ENCODE measurements at regions not wholly inside any gene's neighbourhood (a gene's known extent, or its start where the extent isn't known, plus 50 kb on each side); places are given as distances from the start of the nearest gene placed in this dataset.

GRCh38 chr9:86756576-86757381, 190.5 kb downstream of the GAS1 start:
- DNase-seq: no peak

GRCh38 chr9:86755561-86755941, 191.8 kb downstream of the GAS1 start:
- DNase-seq: no peak

DNA sequence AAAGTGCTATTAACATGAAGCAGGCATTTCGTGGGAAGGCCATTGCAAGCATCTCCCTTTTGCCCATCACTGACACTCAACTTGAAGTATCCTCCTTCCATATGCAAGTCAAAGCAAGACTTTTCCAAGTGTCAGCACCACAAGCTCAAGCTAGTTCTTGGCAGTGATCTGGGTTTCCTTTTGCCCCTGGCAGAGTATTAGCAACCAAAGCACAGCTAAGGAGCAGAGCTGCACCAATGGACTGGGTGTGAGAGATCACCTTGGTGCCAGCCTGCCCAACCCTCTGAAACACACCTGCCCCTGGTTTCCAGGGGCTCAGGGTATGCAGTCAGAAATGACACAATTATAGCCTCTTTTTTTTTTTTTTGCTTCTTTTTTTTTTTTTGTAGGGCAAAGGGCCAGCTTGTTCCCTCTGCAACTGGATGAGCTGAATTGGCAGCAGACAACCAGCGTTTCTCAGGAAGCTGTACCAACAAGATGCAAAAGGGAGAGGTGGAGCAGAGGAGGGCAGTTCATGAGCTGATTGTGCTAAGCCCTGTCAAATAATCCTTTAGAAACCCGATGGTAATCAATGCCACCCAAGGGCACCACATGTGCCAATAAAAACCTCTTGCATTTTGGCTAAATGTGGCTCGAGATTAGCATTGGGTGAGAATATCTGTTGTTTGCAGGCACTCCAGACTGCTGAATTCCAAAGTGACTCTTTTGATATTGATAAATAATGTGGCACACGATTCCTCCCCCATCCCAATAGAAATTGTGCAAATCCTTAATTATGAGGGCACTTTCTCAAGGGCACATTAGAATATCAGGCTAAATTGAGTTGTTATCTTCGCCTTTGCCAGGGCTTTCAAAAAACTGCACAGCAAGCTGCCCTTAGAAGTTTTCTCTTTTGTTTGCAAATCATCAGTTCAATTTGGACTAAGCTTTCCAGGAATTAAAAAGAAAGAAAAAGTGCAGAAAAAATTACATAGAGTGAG, 192.4 kb downstream of the GAS1 start:
- no peak for DNase-seq

GRCh38 chr9:86753836-86754235, 193.5 kb downstream of the GAS1 start:
- no peak for DNase-seq

DNA sequence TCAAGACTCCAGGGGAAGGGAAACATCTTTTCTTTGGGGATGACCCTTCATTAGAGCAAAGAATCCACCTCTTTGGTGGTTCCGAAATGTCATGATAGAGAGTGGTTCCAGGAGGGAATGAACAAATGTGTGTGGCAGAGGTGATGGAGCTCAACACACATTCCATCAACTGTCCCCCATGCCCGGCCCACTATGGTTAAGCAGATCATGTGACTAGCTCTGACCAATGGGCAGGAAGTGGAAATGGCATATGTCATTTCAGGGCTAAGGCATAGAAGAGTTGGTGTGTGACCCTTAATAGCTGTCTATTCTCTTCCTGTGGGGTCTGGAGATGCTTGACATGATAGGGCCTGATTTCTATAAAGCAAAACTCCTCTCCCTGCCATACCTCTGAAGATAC, 194.6 kb downstream of the GAS1 start:
- no peak for DNase-seq

- no peak for DNase-seq
These were observed 195.3 kb downstream of the GAS1 start for GRCh38 chr9:86751956-86752355.

DNA sequence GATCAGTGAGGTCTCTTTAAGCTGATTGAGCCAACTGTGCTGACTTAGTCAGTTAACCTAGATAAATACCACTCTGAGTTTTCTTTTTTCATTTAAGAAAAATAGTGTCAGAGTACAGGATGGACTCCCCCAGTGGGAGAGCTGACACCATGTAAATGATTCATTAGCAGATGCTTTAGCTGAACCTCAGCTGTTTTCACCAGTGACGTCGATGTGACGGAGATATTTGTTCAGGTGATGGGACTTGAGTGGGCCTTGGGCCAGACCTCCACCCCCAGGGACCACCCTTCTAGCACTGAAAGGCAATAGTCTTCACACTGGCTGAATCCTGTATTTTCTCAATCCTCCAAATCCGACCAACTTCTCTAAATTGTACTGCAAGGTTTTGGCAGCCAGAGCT, 196.1 kb downstream of the GAS1 start:
- DNase-seq: no peak

- peak in 1 of 2 donors; percentile 28 for DNase-seq
These were observed 197.4 kb downstream of the GAS1 start for GRCh38 chr9:86749894-86750255.

DNA sequence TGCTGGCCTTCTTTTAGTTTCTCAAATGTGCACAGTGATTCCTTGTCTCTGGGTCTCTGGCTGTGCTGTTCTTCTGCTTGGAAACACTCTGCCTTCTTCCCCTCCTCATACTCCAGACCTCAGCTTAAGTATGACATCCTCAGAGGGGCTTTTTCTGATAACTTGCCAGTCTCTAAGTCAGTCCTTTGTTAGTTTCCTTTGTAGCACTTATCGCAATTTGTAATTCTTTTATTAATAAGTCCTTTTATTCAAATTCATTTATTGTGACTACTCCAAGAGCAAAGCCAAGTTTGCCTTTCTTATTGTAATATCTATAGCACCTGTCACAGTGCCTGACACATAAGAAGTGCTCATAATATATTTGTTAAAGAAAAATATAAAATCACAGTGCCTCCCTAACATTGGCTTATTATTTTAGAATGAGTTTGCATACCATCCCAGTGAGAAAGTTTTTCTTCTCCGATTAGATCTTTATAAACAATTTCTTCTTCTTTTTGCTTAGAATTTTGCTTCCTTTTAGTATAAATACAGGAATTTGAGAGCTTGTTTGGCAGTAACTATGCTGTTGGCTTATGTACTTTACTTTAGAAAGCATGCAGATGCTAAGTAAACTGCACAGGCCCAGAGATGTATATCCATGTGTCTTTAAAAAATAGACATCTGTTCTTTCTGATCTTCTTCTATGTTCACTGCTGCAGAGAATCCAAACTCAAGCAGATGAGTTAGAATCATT, 198.0 kb downstream of the GAS1 start:
- no peak for DNase-seq

DNA sequence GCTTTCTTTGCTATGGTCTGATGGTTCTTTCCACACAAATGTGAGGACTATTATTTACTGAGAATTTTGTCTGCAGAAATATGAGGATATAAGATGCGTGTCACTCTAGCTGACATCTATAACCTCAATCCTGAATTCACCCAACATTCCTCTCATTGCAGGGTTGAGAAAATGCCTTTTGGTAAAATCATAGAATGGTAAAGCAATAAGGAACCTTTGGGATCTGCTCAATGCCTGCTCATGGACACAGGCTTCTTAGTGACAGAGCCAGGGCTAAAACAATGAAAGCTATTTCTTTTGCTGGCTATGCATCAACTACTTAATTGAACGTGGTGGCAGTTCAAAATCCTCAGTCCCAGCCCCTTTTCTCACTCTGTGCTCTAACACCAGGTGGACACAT, 199.6 kb downstream of the GAS1 start:
- no peak for DNase-seq

DNA sequence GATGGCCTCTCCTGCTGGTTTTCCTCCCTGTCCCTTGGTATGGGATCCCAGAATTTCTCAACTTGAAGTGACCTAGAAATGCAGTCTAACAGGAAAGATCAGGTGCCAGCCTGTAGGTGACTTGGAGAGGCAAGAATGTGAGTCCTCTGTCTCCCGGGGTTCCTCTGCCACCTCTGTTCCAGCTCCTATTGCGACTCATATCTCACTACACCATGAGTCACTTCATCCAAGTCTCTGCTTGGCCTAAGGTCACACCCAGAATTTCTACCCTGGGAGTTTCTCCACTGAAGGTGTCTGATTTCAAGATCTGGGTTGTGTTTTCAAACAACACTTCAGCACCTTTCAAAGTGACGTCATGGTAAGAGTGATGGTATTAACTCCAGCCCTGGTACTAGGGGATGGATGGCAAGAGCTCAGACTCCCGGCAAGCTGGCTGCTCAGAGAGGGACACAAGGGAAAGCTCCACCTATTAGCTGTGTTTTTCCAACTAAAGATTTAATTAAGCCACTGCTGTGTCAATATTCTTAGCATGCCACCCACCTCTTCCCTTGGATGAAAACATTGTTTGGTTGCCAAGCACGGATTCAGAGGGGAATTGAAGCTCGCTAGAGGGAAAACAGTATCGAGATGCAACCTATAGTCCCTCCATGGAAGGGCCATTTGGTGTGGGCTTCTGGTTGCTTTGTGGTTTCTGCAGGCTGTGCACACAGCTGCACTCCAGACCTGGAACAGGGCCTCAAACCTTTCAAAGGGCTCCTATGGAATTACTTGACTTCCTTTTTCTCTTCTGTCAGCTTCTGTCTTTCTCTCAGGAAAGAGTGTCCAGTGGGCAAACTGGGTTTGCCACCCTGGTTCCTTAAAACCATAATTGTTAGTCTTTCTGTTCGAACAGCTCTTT, 205.7 kb downstream of the GAS1 start:
- DNase-seq: no peak

- no peak for DNase-seq
These were observed 211.4 kb downstream of the GAS1 start for GRCh38 chr9:86735772-86736458.

- DNase-seq: no peak
These were observed 212.5 kb downstream of the GAS1 start for GRCh38 chr9:86734771-86735170.

- no peak for DNase-seq
These were observed 213.4 kb downstream of the GAS1 start for GRCh38 chr9:86733929-86734328.

GRCh38 chr9:86732514-86733171, 214.7 kb downstream of the GAS1 start:
- no peak for DNase-seq

- DNase-seq: no peak
These were observed 215.7 kb downstream of the GAS1 start for GRCh38 chr9:86731511-86732063.

DNA sequence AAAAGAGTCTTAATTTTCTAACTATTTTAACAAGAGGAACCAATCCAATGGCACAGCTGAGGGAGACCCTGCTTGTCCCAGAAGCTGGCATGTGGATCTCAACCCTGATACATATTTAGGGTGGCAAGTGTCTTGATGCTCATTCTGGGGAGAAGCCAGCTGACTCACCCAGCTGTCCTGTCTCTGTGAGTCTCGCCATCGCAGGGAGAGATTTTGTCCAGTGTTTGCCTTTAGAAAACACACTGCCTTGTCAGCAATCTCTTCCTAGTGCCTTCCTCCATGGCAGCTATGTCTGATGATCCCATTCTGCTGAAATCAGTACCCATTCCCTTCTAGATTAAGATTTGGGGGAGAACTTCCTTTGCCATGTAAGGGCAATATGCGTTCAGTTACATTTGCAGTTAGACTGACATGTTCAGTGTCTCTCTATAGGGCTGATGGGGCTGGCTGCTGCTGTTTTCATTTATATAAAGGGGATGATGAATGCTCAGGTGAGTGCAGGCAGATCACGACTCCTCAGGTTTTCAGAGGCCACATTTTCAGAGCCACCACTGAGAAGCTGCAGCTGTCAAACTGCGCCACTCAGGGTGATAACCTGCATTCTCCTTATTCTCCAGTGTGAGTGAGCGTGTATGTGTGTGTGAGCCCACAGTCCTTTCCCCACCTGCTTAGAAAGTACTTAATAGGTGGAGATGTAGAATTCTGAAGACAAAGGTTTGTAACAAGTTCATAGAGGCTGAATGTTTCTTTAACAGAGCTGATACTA, 217.0 kb downstream of the GAS1 start:
- no peak for DNase-seq

- no peak for DNase-seq
These were observed 222.8 kb downstream of the GAS1 start for GRCh38 chr9:86724529-86724928.

- no peak for DNase-seq
These were observed 224.0 kb downstream of the GAS1 start for GRCh38 chr9:86723346-86723745.

DNA sequence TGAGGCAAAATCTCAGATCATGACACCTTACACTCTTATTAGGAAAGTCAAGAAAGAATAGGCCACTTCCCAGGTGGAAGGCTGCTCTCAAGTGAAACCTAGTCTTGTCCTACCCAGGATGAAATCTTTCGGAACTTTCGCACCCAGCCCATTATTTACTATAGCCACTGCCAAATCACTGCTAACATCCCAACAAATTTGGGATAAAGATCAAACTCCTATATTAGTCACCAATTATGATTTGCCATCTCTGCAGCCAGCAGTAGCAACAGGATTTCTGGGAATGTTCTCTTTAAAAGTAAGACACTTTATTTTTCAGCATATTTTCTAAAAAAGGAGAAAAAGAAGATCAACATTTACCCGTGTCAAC, 224.6 kb downstream of the GAS1 start:
- DNase-seq: no peak

Data from hippocampal formation (tissue), 2 donors.